Fibroblast of lung (primary cell): ENCODE measurements at regions not wholly inside any gene's neighbourhood (a gene's known extent, or its start where the extent isn't known, plus 50 kb on each side); places are given as distances from the start of the nearest gene placed in this dataset.

Experiments used
- DNase-seq, 2 donors: peaks; one replicate each; pipeline versions ENCODE4 v3.0.0 to v3.0.0-alpha.2; 2010; ENCODE audit warnings: low read depth in 2 of 2
- H2AFZ ChIP-seq: 2 replicates; pipeline ENCODE4 v1.5.1; 2012; ENCODE audit warnings: low read length, control low read depth, inconsistent platforms
- H3K27ac ChIP-seq: 2 replicates; pipeline ENCODE4 v1.5.1; 2011; ENCODE audit warnings: low read length, control low read depth; ENCODE audit not compliant: insufficient read depth
- H3K27me3 ChIP-seq: 2 replicates; pipeline ENCODE4 v1.5.1; 2011; ENCODE audit warnings: mild to moderate bottlenecking, low read length; ENCODE audit not compliant: control insufficient read depth, insufficient read depth
- H3K36me3 ChIP-seq: 2 replicates; pipeline ENCODE4 v1.5.1; 2011; ENCODE audit warnings: low read length; ENCODE audit not compliant: control insufficient read depth, insufficient read depth
- H3K4me1 ChIP-seq: 2 replicates; pipeline ENCODE4 v1.5.1; 2011; ENCODE audit warnings: low read length; ENCODE audit not compliant: control insufficient read depth, insufficient read depth; ENCODE audit errors: extremely low read depth
- H3K4me2 ChIP-seq: 2 replicates; pipeline ENCODE4 v1.5.1; 2011; ENCODE audit warnings: low read length, control low read depth; ENCODE audit not compliant: insufficient read depth; ENCODE audit errors: extremely low read depth
- H3K4me3 ChIP-seq, 4 experiments: fragments of 200-600 bp in 1 of 4; sonication (generic) in 1 of 4; replicated peaks in 1 of 4; 2 replicates each; pipeline ENCODE4 v1.5.1; 2011 to 2016; ENCODE audit warnings: low read length in 4 of 4, low read depth in 3 of 4, mild to moderate bottlenecking in 3 of 4, control low read depth in 2 of 4, inconsistent platforms in 1 of 4, mixed read lengths in 1 of 4; ENCODE audit not compliant: insufficient read depth in 1 of 4; ENCODE audit errors: control extremely low read depth in 1 of 4
- H3K79me2 ChIP-seq: 2 replicates; pipeline ENCODE4 v1.5.1; 2012; ENCODE audit warnings: mild to moderate bottlenecking, low read length, inconsistent platforms; ENCODE audit not compliant: control insufficient read depth, insufficient read depth
- H3K9ac ChIP-seq: 2 replicates; pipeline ENCODE4 v1.5.1; 2011; ENCODE audit warnings: mild to moderate bottlenecking, low read length, control low read depth; ENCODE audit not compliant: insufficient read depth
- H3K9me3 ChIP-seq: 2 replicates; pipeline ENCODE4 v1.5.1; 2012; ENCODE audit warnings: low read depth, low read length; ENCODE audit not compliant: control insufficient read depth, insufficient read depth
- H4K20me1 ChIP-seq: 2 replicates; pipeline ENCODE4 v1.5.1; 2011; ENCODE audit warnings: low read length; ENCODE audit not compliant: control insufficient read depth, insufficient read depth; ENCODE audit errors: extremely low read depth
- EZH2 ChIP-seq: IDR thresholded peaks from 2 replicates; pipeline ENCODE4 v1.5.1; 2012; ENCODE audit warnings: low read length, control low read depth, mild to moderate bottlenecking; ENCODE audit errors: missing control alignments
- TF ChIP-seq, protein P1 (sequence below), 2 donors: IDR thresholded peaks in 1 of 2; conservative IDR thresholded peaks in 1 of 2; 1 replicate in 1 of 2; 2 replicates in 1 of 2; pipeline ENCODE4 v1.5.1; 2011 to 2012; ENCODE audit warnings: low read length in 2 of 2, control low read depth in 1 of 2, inconsistent platforms in 1 of 2, low read depth in 1 of 2, mild to moderate bottlenecking in 1 of 2

GRCh38 chr5:82777106-82777505 is 300.1 kb downstream of the TMEM167A start:
- no peak for TF ChIP-seq EZH2
- TF ChIP-seq, protein P1, sequence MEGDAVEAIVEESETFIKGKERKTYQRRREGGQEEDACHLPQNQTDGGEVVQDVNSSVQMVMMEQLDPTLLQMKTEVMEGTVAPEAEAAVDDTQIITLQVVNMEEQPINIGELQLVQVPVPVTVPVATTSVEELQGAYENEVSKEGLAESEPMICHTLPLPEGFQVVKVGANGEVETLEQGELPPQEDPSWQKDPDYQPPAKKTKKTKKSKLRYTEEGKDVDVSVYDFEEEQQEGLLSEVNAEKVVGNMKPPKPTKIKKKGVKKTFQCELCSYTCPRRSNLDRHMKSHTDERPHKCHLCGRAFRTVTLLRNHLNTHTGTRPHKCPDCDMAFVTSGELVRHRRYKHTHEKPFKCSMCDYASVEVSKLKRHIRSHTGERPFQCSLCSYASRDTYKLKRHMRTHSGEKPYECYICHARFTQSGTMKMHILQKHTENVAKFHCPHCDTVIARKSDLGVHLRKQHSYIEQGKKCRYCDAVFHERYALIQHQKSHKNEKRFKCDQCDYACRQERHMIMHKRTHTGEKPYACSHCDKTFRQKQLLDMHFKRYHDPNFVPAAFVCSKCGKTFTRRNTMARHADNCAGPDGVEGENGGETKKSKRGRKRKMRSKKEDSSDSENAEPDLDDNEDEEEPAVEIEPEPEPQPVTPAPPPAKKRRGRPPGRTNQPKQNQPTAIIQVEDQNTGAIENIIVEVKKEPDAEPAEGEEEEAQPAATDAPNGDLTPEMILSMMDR (conservative IDR thresholded peaks at IDR 0.05 in 1 of 2, IDR thresholded peaks at IDR 0.05 in 1 of 2; ENCODE audit: low read depth in 1 of 2, low read length in 2 of 2) = no peak
- Histone ChIP-seq H3K79me2 (no peaks in the 10 kb centered on the region), H3K4me3 (no peak overlapping the region), H2AFZ (no peak overlapping the region), H3K27me3 (no peaks in the 10 kb centered on the region), H3K9ac (no peak overlapping the region), H3K4me1 (no peaks in the 10 kb centered on the region), H3K36me3 (no peaks in the 10 kb centered on the region), H4K20me1 (no peaks in the 10 kb centered on the region), H3K9me3 (no peaks in the 10 kb centered on the region), H3K4me2 (no peak overlapping the region), H3K27ac (no peak overlapping the region)
- DNase-seq = peak in 1 of 2 donors; percentile 52

DNA sequence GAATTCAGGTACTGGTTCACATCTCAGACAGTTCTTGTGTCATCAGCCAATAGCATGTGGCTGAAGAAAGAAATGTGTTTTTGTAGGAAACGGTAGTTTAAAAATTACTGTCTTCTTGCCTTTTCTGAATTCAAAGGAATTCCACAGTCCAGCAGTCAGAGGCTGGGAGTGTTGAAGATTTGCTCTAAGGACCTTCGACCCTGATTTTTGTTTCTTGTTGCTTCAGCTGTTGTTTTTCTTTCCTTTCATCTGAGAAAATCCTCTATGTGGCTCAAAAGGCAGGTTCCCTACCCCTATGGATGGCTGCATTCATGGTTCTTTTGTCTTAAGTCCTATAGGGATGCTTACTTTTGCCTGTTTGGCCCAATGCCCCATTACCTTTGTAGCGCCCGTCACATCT is 304.9 kb downstream of the TMEM167A start:
- no peak for DNase-seq
- no peaks in the 10 kb centered on the region for H3K4me1 ChIP-seq
- H3K9ac ChIP-seq = no peak overlapping the region
- no peaks in the 10 kb centered on the region for H3K9me3 ChIP-seq
- H3K4me3 ChIP-seq = no peak overlapping the region
- no peaks in the 10 kb centered on the region for H4K20me1 ChIP-seq
- no peak overlapping the region for H2AFZ ChIP-seq
- H3K79me2 ChIP-seq = no peaks in the 10 kb centered on the region
- H3K27ac ChIP-seq = no peak overlapping the region
- H3K4me2 ChIP-seq = no peak overlapping the region
- no peaks in the 10 kb centered on the region for H3K27me3 ChIP-seq
- no peak for TF ChIP-seq EZH2
- TF ChIP-seq, protein P1 (conservative IDR thresholded peaks at IDR 0.05 in 1 of 2, IDR thresholded peaks at IDR 0.05 in 1 of 2; ENCODE audit: low read depth in 1 of 2, low read length in 2 of 2) = no peak
- no peaks in the 10 kb centered on the region for H3K36me3 ChIP-seq

- Histone ChIP-seq H3K27me3 (no peaks in the 10 kb centered on the region), H3K4me1 (no peaks in the 10 kb centered on the region), H3K27ac (no peak overlapping the region), H3K4me2 (no peak overlapping the region), H3K9ac (no peak overlapping the region), H3K36me3 (no peaks in the 10 kb centered on the region), H2AFZ (no peak overlapping the region), H3K9me3 (no peaks in the 10 kb centered on the region), H3K79me2 (no peaks in the 10 kb centered on the region), H3K4me3 (no peak overlapping the region), H4K20me1 (no peaks in the 10 kb centered on the region)
- no peak for DNase-seq
- TF ChIP-seq, protein P1 (conservative IDR thresholded peaks at IDR 0.05 in 1 of 2, IDR thresholded peaks at IDR 0.05 in 1 of 2; ENCODE audit: low read depth in 1 of 2, low read length in 2 of 2) = no peak
- no peak for TF ChIP-seq EZH2
Observed at GRCh38 chr5:82766206-82766605, 311.0 kb downstream of the TMEM167A start.
